ENCODE measurements at regions not wholly inside any gene's neighbourhood (a gene's known extent, or its start where the extent isn't known, plus 50 kb on each side); places are given as distances from the start of the nearest gene placed in this dataset.

GRCh38 chr6:25007269-25007699 lies 71.5 kb upstream of the RIPOR2 start:
- no peak for TF ChIP-seq CTCF (IDR thresholded peaks at IDR 0.05; ENCODE audit: unreplicated experiment)
- no peak for DNase-seq (ENCODE audit: low spot score in 2 of 2, unreplicated experiment in 2 of 2)
- Mint-ChIP-seq H3K4me3 (no peak overlapping the region), H3K27ac (no peak overlapping the region), H3K27me3 (ENCODE audit: low read depth) (no peaks in the 10 kb centered on the region), H3K4me1 (peaks cover 13% of the 10 kb centered on the region), H3K36me3 (no peaks in the 10 kb centered on the region), H3K9me3 (no peaks in the 10 kb centered on the region)

GRCh38 chr6:25008707-25009392 lies 73.1 kb upstream of the RIPOR2 start:
- H3K36me3 Mint-ChIP-seq = no peaks in the 10 kb centered on the region
- H3K4me1 Mint-ChIP-seq = peaks cover 9% of the 10 kb centered on the region
- TF ChIP-seq CTCF (IDR thresholded peaks at IDR 0.05; ENCODE audit: unreplicated experiment) = no peak
- no peak overlapping the region for H3K27ac Mint-ChIP-seq
- H3K9me3 Mint-ChIP-seq = no peaks in the 10 kb centered on the region
- no peak for DNase-seq (ENCODE audit: low spot score in 2 of 2, unreplicated experiment in 2 of 2)
- H3K4me3 Mint-ChIP-seq = no peak overlapping the region
- H3K27me3 Mint-ChIP-seq (ENCODE audit: low read depth) = no peaks in the 10 kb centered on the region

GRCh38 chr6:25009393-25009710 lies 73.6 kb upstream of the RIPOR2 start:
- no peak for DNase-seq (ENCODE audit: low spot score in 2 of 2, unreplicated experiment in 2 of 2)
- no peak for TF ChIP-seq CTCF (IDR thresholded peaks at IDR 0.05; ENCODE audit: unreplicated experiment)
- H3K4me3 Mint-ChIP-seq = no peak overlapping the region
- peaks cover 9% of the 10 kb centered on the region for H3K4me1 Mint-ChIP-seq
- H3K9me3 Mint-ChIP-seq = no peaks in the 10 kb centered on the region
- H3K27ac Mint-ChIP-seq = no peak overlapping the region
- H3K27me3 Mint-ChIP-seq (ENCODE audit: low read depth) = no peaks in the 10 kb centered on the region
- no peaks in the 10 kb centered on the region for H3K36me3 Mint-ChIP-seq

- no peak overlapping the region for H3K27ac Mint-ChIP-seq
- no peaks in the 10 kb centered on the region for H3K27me3 Mint-ChIP-seq (ENCODE audit: low read depth)
- DNase-seq (ENCODE audit: low spot score in 2 of 2, unreplicated experiment in 2 of 2) = no peak
- peaks cover 12% of the 10 kb centered on the region for H3K4me1 Mint-ChIP-seq
- H3K36me3 Mint-ChIP-seq = no peaks in the 10 kb centered on the region
- TF ChIP-seq CTCF (IDR thresholded peaks at IDR 0.05; ENCODE audit: unreplicated experiment) = no peak
- H3K9me3 Mint-ChIP-seq = no peaks in the 10 kb centered on the region
- no peak overlapping the region for H3K4me3 Mint-ChIP-seq
These were observed 74.4 kb upstream of the RIPOR2 start for GRCh38 chr6:25010176-25010575.

- no peak for TF ChIP-seq CTCF (IDR thresholded peaks at IDR 0.05; ENCODE audit: unreplicated experiment)
- no peaks in the 10 kb centered on the region for H3K9me3 Mint-ChIP-seq
- no peak overlapping the region for H3K27ac Mint-ChIP-seq
- H3K4me3 Mint-ChIP-seq = no peak overlapping the region
- H3K36me3 Mint-ChIP-seq = no peaks in the 10 kb centered on the region
- DNase-seq (ENCODE audit: low spot score in 2 of 2, unreplicated experiment in 2 of 2) = no peak
- H3K27me3 Mint-ChIP-seq (ENCODE audit: low read depth) = no peaks in the 10 kb centered on the region
- peaks cover 13% of the 10 kb centered on the region for H3K4me1 Mint-ChIP-seq
These were observed 75.3 kb upstream of the RIPOR2 start for GRCh38 chr6:25010902-25011625.

Measured in mesothelial cell of epicardium (in vitro differentiated cells).